Fibroblast of skin of right quadriceps (primary cell): ENCODE measurements at regions not wholly inside any gene's neighbourhood (a gene's known extent, or its start where the extent isn't known, plus 50 kb on each side); places are given as distances from the start of the nearest gene placed in this dataset.

ENCODE experiments used
- DNase-seq: peaks from one replicate; pipeline ENCODE4 v3.0.0-alpha.2; 2013

DNA sequence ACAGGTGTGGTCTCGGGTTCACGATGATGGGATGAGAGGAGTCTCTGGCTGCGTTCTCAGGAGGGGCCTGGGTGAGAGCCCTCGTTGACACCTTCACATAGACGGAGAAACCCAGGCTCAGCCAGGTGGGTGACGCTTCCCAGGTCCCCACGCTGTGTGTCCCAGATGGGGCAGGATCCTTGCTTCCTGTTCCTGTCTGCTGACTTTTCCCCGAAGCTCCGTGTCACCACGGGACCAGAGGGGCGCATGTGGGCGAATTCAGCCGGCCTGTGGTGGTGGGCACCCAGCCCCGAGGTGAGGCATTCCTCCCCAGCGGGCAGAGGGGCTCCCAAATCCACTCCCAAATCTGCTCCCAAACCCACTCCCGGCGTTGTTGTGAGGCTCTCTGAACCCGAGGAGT, 732.8 kb downstream of the BRD1 start:
- DNase-seq: no peak

DNA sequence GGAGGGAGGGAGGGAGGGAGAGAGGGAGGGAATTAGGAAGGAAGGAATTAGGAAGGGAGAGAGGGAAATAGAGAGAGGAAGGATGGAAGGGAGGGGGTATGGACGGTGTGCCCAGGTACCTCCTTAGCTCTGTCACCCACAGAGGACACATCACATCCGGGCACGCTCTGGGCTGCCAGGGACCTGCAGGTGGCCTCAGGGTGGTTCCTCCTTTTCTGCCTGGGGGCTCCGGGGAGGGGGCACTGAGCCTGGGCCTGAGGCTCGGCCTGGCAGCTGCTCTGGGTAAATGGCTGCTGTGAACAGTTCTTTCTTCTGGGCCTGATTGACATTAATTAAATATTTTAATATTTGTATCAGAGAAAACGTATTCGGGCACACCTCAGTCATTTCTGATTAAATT, 733.5 kb downstream of the BRD1 start:
- DNase-seq: no peak

GRCh38 chr22:49093192-49093880, 734.3 kb downstream of the BRD1 start:
- DNase-seq: no peak

- no peak for DNase-seq
Measured at GRCh38 chr22:49092716-49093115, 735.0 kb downstream of the BRD1 start.

DNA sequence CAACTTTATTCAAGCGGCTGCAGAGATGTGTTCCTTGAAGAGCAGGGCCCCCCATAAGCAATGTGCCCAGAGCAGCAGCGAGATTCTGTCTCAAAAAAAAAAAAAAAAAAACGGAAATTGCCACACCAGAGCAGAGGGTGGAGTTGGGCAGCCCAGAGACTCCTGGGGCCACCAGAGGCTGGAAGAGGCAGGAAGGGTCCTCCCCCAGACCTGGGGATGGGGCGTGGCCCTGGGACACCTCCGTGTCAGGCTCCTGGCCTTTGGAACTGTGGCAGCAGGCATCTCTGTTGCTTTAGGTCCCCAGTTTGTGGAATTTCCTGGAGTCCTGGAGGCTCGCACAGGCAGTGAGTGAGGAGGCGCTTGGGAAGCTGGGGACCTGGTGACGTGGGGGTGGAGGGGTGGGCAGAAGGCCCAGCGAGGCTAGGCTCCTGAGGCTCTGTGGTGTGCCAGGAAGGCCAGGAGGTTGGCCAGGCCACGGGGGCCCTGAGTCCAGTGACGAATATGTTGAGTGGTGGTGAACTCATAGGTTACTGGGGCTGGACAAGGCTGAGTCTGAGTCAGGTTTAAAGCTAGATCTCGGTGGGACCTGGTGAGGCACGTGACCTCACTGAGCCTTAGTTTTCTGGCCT, 735.6 kb downstream of the BRD1 start:
- DNase-seq: no peak

- no peak for DNase-seq
Measured at GRCh38 chr22:49091451-49091850, 736.2 kb downstream of the BRD1 start.

DNA sequence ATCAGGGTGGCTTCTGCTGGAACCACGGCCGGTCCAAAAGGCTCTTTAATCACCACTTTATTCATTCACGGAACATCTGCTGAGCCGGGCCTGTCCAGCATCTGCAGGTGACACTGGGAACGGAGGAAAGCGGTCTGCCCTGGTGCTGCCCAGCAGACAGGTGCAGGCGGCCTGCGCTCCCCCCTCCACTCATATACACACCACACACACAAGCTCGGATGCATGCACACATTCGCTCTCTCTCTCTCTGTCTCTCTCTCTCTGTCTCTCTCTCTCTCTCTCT, 736.9 kb downstream of the BRD1 start:
- DNase-seq: no peak

DNA sequence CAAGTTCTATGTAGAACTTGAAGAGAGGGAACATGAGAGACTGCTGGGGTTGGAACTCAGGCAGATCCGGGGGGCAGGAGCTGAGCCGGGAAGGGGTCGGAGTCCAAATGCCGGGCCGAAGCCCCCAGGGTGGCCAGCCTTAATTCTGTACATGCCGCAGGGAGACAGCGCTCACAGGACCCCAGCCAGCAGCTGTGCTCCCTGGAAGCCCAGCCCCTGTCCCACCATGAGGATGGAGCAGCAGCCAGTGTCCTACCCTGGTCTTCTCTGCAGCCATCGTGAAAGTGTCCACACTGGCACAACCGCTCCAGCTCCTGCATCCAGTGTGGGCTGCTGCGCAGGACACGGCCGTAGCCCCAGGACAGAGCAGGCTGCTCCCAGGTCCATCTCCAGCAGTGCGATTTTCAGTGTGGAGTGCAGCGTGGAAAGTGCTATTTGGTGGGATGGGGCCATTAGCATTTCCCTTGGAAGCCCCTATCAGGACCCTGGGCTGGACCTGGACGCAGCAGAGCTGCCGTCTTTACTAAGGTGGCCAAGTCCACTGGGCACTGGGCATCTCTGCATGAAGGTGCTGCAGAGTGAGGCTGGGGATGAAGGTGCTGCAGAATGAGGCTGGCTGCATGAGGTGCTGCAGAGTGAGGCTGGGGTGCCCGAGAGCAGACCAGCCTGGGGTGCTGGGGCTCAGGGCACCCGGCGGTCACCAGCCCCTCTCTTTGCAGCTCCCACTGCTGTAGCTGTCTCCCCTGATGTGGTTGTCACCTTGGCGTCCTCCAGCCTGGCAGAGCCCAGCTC, 737.4 kb downstream of the BRD1 start:
- DNase-seq: no peak

DNA sequence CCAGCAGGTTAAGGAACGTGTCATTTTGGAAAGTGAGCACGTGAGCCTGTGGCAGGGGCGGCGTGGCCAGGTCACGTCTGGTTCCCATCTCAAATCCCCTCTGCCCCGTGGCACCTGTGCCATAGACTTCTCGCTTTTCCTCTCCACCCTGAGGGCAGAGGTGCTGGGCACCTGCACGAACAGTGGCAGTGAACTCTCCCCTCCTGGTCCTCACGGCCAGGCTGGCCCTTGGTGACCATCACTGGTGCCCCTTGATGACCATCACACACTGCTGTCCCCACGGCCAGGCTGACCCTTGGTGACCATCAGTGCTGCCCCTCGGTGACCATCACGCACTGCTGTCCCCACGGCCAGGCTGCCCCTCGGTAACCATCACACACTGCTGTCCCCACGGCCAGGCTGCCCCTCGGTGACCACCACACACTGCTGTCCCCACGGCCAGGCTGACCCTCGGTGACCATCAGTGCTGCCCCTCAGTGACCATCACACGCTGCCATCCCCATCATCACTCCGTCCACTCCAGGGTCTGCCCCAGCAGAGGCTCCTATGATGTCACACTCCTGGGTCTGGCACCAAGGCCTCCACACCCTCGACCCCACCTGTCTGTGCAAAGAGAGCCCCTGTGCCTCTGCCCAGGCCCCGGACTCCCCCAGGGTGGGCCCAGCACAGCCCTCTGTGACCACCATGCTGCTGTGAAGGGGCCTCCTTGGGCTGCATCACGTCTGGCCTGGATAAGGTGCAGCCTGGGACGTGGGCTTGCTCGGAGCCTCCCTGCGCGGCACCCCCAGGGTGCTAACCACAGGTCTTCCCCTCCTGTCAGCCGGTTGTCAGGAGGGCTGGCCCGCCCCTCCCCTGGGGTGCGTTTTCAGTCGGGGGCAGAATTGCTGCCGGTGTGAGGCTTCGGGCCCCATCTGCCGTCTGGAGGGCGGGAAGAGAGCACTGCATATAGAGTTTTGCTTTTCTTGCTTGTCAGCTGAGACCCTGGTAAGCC, 738.6 kb downstream of the BRD1 start:
- no peak for DNase-seq

- no peak for DNase-seq
Measured at GRCh38 chr22:49087716-49088601, 739.7 kb downstream of the BRD1 start.

GRCh38 chr22:49087198-49087597, 740.5 kb downstream of the BRD1 start:
- DNase-seq: no peak

GRCh38 chr22:49086606-49087157, 741.0 kb downstream of the BRD1 start:
- DNase-seq: no peak

DNA sequence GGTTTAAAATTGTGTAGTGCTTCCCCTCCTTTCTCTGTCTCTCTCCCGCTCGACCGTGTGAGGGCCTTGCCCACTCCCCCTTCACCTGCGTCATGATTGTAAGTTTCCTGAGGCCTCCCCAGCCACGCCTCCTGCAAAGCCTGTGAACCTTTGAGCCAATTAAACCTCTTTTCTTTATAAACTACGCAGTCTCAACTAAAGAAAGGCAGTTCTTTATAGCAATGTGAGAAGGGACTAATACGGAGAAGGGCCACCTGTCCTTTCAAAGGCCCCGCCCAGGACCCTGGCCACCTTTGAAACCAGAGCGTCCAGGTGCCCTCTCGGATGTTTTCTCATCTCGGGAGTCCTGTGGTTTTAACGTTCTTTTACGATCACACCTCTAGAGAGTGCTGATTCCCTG, 741.5 kb downstream of the BRD1 start:
- no peak for DNase-seq

- DNase-seq: no peak
Measured at GRCh38 chr22:49084206-49084605, 743.5 kb downstream of the BRD1 start.

DNA sequence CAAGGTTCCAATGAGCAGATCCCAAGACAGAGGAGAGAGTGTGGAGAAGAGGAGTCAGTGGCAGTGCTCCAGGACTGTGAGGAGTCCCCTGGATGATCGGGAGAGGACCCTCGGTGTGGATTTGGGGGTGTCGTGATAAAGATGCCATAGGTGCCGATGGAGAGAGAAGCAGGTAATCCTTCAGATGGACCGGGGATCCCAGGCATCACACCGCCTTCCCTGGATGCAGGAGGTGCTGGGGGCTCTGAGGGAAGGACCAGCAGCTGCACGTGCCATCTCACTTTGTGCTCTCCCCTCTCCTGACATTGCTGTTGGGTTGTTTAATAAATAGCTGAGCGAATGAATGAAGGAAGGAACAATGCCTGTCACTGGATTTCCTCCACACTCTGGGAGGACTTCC, 744.1 kb downstream of the BRD1 start:
- DNase-seq: no peak

- no peak for DNase-seq
Measured at GRCh38 chr22:49082451-49082850, 745.2 kb downstream of the BRD1 start.

DNA sequence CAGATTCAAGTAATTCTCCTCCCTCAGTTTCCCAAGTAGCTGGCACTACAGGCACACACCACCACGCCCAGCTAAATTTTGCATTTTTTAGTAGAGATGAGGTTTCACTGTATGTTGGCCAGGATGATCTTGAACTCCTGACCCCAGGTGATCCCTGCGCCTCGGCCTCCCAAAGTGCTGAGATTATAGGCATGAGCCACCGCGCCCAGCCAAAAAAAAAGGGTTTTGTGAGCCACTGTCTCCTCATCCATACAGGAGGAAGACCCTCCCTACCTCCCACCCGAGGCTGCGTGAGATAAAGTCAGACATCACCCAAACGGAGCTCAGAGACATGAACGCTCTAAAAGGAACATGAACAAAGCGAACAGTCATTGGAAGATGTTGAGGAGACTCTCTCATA, 745.7 kb downstream of the BRD1 start:
- no peak for DNase-seq

GRCh38 chr22:49081261-49081666, 746.4 kb downstream of the BRD1 start:
- no peak for DNase-seq

DNA sequence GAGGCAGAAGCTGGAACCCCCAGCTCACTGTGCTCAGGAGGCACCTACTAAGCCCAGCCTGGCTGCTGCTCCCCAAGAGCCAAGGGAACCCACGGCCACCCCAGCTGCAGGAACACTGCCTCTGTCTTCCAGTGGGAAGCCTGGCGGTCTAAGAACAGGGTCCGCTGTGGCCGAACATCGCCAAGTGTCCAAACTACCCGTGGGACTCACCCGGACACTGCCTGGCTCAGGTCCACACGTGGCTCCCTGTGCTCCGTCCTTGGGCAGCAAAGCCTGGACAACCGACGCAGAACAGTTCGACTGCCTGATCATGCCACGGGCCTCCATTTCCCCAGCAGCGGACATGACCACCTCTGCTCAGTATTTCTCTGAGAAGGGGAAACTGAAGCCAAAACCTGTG, 747.0 kb downstream of the BRD1 start:
- no peak for DNase-seq

GRCh38 chr22:49079743-49080500, 747.8 kb downstream of the BRD1 start:
- DNase-seq: no peak
